GM18507 (cell line): ENCODE measurements at regions not wholly inside any gene's neighbourhood (a gene's known extent, or its start where the extent isn't known, plus 50 kb on each side); places are given as distances from the start of the nearest gene placed in this dataset.
"Not testable (repeated sequence)": the region's sequence is repeated elsewhere in the genome, so short reads cannot be mapped to it uniquely, and the experiment has no call there.

Source experiments
- DNase-seq: peaks from one replicate; pipeline ENCODE4 v3.0.0; 2011; ENCODE audit warnings: low read depth; ENCODE audit not compliant: insufficient read length; ENCODE audit errors: extremely low spot score
- FAIRE-seq: peaks from 2 replicates; lab custom pipeline; 2011; peaks lifted over from hg19 to GRCh38; lab: Jason Lieb, UNC

DNA sequence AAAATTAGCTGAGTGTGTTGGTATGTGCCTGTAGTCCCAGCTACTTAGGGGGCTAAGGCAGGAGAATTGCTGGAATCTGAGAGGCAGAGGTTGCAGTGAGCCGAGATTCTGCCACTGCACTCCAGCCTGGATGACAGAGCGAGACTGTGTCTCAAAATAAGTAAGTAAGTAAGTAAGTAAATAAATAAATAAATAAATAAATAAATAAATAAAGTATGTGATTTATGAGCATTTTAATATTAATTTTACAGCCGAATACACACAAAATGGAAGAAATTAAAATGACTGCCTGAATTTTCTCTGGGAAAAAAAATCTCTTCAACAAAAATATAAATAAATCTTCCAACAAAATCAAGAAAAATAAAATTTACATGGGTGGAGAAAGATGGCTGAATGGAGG is 740.7 kb downstream of the CDH18 start:
- FAIRE-seq (no peak), DNase-seq (no peak)

- FAIRE-seq: no peak
- DNase-seq: no peak
These were observed 732.0 kb downstream of the CDH18 start for GRCh38 chr5:19256036-19256435.

- DNase-seq (no peak), FAIRE-seq (no peak)
These were observed 729.3 kb downstream of the CDH18 start for GRCh38 chr5:19258686-19259085.

DNA sequence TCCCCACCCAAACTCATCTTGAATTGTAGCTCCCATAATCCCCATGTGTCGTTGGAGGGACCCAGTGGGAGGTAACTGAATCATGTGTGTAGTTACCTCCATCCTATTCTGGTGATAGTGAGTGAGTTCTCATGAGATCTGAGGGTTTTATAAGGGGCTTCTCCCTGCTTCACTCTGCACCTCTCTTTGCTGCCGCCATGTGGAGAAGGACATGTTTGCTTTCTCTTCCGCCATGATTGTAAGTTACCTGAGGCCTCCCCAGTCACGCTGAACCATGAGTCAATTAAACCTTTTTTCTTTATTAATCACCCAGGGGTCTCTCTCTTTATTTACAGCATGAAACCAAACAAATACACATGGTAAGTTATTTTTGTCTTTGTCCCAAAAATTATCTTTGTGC is 726.1 kb downstream of the CDH18 start:
- no peak for FAIRE-seq
- DNase-seq: no peak

DNA sequence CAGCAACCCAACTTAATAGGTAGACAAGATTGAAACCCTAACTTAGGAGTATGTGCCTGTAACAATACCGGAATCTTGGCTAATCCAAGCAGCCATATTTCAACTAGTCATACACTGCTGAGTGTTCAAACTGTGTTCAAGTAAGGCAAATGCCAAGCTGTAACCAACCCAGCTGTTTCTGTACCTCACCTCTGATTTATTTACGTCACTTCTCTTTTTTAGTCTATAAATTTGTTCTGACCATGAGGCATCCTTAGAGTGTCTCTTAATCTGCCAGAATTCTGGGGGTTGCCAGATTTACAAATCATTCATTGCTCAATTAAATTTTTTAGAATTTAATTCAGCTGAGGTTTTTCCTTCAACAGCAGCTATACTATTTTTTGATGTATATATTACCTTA is 723.2 kb downstream of the CDH18 start:
- no peak for FAIRE-seq
- no peak for DNase-seq

DNA sequence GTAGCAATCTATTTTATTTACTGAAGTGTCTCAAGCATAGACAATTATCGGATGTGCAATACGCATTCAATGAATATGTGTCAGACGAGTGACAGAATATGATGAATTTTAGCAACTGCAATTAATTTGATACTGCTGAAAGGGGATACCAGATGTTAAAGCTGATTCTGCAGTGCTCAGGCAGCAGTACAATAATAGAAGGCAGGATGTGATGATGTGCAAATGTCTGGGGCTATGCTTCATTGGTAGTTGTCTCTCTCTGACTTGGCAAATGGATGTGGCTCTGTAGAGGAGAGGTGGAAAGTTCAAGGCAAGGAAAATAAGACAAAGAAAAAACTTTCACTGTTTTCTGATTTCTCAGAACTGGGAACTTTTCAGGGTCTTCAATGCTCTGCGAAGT is 721.2 kb downstream of the CDH18 start:
- no peak for FAIRE-seq
- DNase-seq: no peak

GRCh38 chr5:19270153-19270552 is 717.8 kb downstream of the CDH18 start:
- DNase-seq (no peak), FAIRE-seq (no peak)

DNA sequence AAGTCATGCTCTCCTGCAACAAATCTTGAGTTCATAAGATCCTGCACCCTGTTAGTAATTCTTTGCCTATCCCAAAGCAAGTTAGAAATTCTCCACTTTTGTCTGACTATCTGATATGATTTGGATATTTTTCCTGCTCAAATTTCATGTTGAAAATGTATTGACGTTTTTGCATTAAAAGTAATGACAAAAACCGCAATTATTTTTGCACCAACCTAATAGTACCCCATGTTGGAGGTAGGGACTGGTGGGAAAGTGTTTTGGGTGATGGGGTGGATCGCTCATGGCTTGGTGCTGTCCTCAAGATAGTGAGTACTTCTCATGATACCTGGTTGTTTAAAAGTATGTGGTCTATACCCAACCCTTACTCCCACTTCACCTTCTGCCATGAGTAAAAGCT is 713.4 kb downstream of the CDH18 start:
- FAIRE-seq (no peak), DNase-seq (no peak)

DNA sequence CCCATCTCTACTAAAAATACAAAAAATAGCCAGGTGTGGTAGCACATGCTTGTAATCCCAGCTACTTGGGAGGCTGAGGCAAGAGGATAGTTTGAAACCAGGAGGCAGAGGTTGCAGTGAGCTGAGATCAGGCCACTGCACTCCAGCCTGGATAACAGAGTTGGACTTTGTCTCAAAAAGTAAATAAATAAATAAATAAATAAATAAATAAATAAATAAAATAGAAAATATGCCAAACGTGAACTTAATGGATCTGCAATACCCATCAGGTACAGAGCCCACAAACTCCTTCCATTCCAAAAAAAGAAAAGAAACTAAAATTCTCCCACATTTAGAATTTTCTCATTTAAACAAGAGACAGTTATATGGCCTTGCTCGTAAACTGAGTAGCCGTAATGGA is 702.7 kb downstream of the CDH18 start:
- FAIRE-seq: no peak
- no peak for DNase-seq

DNA sequence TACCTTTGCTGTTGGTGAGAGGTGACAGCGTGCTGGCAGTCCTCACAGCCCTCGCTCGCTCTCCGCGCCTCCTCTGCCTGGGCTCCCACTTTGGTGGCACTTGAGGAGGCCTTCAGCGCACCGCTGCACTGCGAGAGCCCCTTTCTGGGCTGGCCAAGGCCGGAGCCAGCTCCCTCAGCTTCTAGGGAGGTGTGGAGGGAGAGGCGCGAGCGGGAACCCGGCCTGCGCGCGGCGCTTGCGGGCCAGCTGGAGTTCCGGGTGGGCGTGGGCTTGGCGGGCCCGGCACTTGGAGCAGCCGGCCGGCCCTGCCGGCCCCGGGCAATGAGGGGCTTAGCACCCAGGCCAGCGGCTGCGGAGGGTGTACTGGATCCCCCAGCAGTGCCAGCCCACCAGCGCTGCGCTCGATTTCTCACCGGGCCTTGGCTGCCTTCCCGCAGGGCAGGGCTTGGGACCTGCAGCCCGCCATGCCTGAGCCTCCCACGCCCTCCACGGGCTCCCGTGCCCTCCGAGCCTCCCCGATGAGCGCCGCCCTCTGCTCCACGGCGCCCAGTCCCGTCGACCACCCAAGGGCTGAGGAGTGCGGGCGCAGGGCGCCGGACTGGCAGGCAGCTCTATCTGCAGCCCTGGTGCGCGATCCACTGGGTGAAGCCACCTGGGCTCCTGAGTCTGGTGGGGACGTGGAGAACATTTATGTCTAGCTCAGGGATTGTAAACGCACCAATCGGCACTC is 700.3 kb downstream of the CDH18 start:
- not testable (repeated sequence) for FAIRE-seq, DNase-seq

- not testable (repeated sequence) for DNase-seq, FAIRE-seq
These were observed 699.7 kb downstream of the CDH18 start for GRCh38 chr5:19288311-19288710.

DNA sequence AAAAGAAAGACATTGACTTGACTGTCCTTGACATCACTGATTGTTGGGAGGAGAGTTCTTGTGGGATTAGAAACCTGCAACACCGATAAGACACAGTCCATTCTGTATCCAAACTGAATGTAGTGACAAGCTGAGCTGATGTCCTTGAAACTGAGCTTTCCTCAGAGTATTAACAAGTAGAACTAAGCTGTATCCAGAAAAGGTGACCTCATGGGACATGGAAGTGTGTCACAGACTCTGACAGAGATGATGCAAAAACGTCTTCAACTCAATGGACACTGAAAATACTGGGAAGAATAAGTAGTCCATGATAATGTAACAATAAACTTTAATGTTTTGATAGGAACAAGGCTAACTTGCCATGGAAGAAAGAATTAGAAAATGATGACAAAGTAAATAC is 690.1 kb downstream of the CDH18 start:
- FAIRE-seq (no peak), DNase-seq (no peak)

GRCh38 chr5:19301271-19301670 is 686.7 kb downstream of the CDH18 start:
- DNase-seq (no peak), FAIRE-seq (no peak)

GRCh38 chr5:19314840-19315239 is 673.2 kb downstream of the CDH18 start:
- DNase-seq (no peak), FAIRE-seq (no peak)

GRCh38 chr5:19319252-19319651 is 668.7 kb downstream of the CDH18 start:
- FAIRE-seq (no peak), DNase-seq (no peak)

DNA sequence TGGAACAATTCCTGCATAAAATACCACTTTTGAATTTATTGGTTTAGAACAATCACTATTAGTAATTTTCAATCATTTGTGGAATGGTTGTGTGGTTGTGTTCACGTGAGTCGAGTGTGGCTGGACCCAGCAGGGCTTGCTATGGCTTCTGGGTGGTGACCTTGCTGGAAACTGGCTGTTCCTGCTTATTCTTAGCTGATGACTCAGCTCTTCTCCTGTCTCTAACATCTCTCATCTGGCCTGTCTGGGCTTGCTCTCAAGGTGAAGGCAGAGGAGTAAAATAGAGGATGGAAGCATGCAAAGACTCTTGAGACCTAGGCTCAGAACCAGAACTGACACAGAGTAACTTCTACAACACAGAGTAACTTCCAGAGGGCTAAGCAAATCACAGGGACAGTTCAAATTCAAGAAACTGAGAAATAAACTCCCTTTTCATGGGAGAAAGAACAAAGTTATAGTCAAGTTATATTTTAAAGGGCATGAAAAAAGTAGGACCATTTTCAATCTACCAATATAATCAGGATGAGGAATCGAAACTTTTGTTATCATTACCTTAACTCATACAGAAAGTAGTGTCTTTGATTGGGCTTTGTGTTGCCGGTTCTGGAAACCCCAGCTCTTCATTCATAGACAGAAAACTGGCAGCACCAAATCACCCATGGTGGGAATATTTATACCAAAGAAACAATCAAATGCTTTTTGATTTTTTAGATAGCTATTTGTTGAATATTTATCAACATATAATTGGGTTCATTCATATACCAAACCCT is 665.1 kb downstream of the CDH18 start:
- DNase-seq (no peak), FAIRE-seq (no peak)

- DNase-seq (no peak), FAIRE-seq (no peak)
These were observed 653.7 kb downstream of the CDH18 start for GRCh38 chr5:19334278-19334677.

- DNase-seq: no peak
- no peak for FAIRE-seq
These were observed 645.1 kb downstream of the CDH18 start for GRCh38 chr5:19342942-19343341.

DNA sequence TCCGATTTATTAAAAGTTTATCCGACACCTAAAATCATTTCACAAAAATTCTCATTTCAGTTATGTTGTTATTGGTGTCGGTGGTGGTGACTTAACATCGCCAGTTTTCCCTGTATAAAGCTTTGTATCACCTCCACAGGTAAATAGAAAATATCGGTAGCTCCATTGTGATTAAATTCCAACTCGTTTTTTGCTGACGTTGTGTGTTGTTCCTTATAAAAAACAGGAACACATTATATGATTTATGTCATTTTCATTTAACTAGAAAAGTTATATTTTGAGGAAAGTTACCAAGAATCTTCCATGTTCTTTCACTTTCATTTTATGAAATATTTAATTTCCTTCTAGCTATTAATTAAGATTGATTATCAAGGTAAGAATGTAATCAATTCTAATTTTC is 635.9 kb downstream of the CDH18 start:
- no peak for DNase-seq
- no peak for FAIRE-seq

DNA sequence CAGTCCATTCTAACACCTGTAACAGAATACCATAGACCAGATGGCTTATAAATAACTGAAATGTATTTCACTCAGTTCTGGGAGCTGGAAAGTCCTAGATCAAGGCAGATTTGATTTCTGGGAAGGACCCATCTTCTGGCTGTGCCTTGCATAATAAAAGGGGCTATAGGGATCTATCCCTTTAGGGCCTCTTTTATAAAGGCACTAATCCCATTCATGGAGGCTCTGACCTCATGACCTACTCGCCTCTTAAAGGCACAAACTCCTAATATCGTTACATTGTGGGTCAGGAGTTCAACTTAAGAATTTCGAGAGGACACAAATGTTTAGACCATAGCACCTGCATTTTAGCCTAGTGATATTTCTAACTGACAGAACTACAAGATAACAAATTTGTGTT is 619.0 kb downstream of the CDH18 start:
- no peak for FAIRE-seq
- no peak for DNase-seq

GRCh38 chr5:19369561-19369960 is 618.4 kb downstream of the CDH18 start:
- no peak for FAIRE-seq
- no peak for DNase-seq
